HG03060 (cell line): ENCODE measurements at regions not wholly inside any gene's neighbourhood (a gene's known extent, or its start where the extent isn't known, plus 50 kb on each side); places are given as distances from the start of the nearest gene placed in this dataset.
A peak's percentile ranks its signal among the peaks of the same experiment; 100 is the strongest.

Experiments
- ATAC-seq: cut with Tn5 transposase; IDR thresholded peaks from one replicate; pipeline ENCODE4 v1.9.1; 2021; ENCODE audit warnings: low read depth, moderate number of reproducible peaks; ENCODE audit not compliant: unreplicated experiment

DNA sequence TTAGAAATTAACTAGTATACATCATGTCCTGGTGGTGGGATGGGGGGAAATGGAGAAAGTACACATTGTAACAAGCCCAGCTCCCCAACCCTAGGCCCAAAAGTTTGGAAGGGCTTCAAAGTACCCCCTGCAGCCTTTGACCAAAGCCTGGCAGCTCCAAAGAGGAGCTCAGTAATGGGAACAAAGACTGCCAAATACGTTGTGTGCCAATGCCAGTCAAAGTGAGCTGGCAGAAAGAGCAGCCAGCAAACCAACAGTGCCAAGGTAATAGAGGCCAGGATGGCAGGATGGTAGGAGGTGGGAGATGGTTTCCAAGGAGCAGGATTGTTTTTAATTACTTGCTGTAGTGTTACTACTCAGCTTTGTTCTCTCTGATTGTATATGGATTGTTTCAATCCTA, 248.3 kb downstream of the COX7C start:
- ATAC-seq, result no peak

DNA sequence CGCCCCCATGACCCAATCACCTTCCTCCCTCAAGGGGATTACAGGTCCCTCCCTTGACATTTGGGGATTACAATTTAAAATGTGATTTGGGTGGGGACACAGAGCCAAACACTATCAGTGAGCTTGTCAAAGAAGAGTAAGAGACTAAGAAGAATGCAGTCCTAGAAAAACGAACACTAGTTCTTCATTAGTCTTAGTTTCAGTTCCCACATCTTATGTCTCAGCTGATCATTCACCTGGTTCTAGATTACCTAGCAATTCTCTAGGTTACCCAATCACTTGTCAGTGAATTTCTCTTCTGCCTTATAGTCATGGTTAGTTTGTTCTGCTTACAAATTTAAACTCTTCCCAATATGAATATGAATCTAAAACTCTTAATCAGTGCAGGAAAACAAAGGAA, 251.5 kb downstream of the COX7C start:
- ATAC-seq, result no peak

DNA sequence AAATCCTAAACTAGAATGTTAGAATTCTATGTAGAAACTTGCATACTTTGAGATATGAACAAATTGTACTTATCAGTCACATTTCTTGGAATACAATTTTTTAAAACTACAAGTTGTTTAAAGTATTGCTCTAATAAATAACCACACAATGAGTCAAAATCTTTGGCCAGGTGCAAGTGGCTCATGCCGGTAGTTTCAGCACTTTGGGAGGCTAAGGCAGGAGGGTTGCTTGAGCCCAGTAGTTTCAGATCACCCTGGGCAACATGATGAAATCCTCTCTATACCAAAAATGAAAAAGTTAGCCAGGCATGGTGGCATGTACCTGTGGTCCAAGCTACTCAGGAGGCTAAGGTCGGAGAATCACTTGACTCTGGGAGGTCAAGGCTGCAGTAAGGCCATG, 257.8 kb downstream of the COX7C start:
- no peak for ATAC-seq

DNA sequence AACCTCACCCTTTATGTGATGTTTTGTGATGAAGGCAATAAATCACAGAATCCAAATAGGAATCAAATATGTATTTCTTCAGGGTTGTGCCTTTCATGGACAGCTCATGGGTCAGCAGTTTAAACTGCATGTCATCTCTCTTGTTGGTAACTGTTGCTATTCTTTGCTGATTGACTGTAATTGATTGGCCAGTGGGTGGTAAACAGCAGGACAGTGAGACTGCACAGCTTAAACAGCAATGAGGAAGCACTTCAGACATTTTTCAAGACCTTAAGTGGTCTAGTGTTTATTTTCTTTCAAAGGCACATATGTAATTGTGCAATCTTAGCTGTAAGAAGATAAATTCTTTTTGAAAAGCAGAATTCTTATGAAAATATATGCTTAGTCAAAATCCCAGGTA, 260.5 kb downstream of the COX7C start:
- no peak for ATAC-seq

DNA sequence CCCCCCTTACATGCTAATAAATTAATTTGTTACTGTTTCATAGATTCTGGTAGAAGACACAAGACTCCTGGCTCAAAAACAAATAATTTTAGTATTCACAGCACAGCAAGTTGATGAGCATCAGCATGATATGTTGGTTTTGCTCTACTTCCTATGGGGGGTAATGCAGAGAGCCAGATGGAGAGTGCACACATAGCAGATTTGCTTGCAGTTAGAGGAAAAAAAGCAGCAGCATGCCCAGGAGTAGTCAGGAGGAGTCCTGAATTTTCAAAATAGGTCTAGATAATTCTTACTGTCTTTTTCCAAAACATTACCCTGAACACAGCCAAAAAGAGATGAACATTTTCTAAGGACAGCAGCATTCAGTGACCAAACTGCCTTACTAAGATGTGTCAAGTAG, 261.3 kb downstream of the COX7C start:
- ATAC-seq, result no peak

DNA sequence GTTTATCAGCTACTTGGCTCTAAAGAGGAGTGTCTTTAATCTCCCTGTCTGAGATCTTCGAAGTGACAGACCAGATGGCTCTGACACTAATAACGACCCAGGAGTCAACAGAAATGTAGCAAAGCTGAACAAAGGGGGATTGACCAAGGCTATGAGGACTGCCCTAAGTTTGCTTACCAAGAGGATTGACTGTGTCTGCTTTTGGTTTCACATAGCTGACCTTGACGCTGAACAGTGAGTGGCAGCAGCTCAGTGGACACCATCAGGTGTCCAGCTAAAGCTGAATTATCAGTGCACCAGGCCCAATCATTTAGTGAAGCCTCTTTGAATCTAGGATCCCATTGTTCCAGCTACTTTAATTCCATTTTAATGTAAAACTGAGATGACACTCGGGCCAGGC, 262.6 kb downstream of the COX7C start:
- no peak for ATAC-seq

DNA sequence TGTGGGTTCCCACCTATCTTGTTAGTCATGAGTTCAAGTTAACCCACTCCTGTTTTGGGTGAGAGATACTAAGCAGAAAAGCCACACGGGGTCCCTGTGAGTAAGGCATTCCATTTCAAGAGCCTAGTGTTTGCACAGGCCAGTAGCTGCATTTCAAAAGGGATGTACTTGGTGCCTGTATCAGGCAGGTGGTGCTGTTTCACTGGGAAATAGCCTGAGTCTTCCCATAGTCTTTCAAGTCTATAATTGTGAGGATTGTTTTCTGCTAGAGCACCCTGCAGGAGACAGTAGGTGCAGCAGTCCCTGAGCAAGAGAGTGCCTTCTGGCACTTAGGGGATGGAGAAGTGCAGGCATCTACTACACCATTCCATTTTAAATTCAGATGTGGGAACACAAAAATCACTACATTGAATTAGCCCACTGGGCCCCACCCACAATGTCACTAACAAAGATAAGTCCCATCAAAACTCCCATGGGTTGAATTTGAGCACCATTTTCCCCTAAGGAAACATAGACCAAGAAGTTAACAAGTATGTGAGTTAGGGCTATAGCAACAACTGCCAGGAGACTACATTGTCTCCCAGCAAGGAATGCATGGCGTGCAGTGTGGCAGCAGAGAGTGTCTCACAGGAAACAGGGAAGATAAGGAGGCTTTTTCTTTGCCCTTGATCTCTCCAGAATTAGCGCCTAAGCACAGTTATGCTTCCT, 263.2 kb downstream of the COX7C start:
- peak; percentile 96 for ATAC-seq

DNA sequence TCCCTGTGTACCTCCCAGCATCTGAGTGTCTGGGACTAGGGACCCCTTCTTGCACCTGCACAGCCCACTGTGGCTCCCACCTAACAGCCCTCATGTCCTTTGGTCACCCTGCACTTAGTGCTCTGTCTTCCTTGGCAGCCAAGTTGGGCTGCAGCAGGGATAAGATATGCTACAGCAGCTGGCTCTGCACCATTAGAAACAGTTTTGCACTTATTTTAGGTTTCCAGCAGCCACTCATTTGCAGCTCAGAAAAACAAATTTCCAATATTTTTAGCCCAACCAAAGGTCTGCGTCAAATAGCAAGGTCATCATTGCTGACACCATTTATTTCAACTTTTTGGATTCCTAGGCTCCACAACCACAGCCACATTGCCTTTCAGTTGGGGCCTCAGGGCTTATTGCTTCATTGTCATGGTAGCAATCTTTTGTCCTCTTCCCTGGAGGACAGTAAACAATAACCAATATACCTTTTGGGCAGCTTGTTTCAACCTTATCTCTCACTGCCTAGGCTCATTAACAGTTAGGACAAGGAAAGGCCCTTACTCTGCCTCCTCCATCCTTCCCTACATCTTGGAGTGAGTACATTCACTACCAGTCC, 263.9 kb downstream of the COX7C start:
- ATAC-seq, result no peak

DNA sequence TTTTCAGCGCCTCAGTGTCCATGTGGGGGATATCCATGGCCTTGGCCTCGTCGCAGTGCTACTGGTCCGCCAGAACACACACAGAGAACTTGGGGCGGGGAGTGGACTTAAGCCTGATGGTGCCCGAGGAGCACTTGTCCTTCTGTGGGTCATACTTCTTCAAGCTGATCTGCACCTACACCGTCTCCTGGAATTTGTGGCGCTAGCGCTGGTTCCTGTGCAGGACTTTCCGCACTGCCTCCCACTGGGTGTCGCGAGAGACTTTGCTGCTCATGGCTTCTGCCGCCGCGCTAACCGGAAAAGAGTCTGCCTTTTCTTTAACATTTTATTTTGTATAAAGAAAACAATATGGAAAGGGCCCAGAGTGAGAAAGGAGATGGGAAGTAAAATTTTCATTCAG, 266.9 kb downstream of the COX7C start:
- ATAC-seq, result no peak

DNA sequence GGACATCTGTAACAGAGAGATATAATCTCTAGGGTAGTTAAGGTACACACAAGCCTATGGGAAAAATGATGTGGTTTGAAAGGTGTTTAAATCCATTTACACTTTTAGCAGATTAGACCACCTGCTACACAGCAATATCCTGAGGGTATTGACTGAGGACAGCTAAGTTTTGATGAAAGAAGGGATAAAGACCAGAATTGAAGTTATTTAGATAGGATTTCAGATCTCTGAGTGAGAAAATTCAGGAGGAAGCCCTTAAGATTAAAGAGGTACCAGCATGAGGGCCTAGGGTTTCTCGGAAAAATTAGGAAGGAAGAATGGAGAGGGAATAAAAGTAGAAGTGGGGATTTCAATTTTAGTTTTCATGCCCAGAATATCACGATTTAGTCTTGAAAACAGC, 267.3 kb downstream of the COX7C start:
- ATAC-seq, result no peak

DNA sequence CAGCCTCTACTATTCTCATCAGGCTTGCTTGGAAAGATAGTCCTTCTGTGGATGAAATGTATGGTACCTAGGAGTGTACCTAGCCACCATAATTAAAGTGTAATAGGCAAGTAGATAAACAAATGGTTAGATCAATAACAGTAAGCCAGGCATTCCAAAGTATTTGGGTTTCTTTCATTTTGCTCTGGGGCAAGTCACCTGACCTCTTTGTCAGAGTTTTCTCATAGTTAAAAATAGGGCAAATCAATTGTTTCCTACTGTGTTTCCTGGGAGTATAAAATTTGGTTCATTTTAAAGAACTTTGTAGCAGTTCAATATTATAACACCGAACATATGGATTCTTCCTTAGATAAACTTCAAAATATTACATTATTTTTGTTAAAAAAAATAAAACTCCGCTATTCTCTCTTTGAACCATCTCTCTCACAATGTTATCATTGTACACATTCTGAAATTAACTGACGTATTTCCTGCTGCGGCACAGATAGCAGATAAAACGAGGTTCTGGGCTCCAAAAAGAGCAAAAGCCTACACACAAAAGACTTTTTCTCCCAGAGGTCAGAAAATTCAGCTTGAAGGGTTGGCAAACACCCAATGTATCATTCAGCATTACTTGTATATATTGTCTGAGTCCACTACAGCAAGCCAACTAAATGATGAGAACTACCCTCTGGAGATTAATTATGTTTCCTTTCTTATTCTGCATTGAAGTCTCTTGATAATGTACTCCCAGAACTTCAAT, 267.9 kb downstream of the COX7C start:
- no peak for ATAC-seq

DNA sequence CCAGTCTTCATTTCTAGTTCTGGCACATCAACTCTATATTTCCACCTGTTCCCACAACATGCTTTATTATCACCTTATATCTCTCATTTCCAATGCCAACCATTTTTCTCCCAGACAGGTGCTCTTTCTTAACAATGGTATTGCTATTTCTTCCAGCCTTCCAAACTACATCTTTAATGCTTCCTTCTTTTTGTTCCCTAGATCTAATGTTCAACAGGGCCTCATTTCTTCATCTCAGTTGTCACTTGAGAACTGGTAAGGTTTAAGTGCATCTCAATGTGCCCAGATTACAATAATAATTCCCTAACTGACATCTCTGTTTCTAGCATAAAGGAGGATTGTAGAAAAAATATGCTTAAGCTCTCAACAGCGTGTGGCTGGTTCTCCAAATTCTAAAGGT, 272.6 kb downstream of the COX7C start:
- no peak for ATAC-seq

DNA sequence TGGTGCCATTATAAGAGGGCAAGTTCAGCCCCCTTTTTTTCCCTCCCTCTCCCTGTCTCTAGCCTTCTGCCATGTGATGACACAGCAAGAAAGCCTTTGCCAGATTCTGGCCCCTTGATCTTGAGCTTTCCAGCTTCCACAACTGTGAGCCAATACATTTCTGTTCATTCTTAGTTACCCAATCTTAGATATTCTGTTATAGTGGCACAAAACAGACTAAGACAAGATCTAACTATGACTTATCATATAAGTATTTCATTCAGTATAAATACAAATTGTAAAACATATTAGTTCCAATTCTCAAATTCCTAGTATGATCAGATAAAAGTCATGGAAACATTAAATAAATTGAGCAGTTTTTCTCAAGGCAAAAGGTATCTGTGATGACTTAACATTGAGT, 276.3 kb downstream of the COX7C start:
- ATAC-seq, result no peak

DNA sequence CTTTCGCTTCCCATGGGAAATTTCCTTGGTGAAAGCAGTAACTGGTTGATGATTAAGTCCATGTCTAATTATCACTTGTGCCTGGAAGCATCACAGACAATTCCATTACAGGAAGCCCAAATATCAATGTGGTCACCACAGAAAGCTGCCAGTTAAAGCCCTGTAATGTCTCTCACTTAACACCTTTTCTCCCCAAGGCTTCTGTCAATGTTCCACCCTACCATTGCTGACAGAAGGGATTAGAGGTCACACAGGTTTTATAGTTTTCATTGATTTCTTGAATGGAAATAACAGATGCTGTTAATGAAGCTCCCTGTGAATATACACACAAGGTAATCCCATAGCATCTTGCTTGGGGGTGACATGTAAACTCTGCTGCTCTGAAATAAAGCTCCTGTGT, 279.2 kb downstream of the COX7C start:
- no peak for ATAC-seq

DNA sequence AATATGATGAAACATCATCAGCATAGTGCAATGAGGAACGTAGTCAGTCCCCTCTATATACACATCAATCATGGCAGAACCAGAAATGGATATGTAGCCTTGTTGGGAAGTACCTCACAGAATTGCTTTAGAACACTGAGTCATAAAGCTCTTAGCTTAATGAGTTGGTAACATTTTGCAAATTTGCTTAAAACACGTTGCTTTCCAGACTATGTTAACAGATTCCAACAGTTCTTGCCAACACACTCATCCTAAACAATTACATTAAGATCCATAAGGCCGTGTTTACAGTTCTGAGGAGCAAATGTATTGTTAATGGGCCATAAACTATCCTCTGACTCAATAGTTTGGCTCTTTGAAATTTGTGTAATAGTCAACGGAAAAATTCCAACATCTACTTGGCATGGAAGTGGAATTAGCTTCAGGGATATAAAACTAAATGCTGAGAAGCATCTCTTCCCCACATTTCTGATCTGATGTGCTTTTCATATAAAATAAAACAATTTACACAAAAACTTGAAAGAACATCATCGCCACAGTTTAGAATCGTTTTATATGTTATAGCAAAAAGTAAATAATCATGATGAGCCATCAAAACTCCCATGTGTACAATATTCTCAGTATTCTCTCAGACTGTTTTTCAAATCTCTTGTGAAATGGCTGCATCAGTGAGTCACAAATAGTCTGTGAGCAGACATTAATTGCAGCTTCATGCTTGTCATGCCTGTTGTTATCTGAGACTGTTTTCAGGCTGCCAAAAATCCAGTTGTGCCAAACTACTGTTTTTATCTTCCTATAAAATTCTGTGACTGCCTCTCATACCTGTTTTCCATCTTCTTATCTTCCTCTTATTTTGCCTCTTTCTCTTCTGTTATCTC, 291.9 kb downstream of the COX7C start:
- no peak for ATAC-seq

DNA sequence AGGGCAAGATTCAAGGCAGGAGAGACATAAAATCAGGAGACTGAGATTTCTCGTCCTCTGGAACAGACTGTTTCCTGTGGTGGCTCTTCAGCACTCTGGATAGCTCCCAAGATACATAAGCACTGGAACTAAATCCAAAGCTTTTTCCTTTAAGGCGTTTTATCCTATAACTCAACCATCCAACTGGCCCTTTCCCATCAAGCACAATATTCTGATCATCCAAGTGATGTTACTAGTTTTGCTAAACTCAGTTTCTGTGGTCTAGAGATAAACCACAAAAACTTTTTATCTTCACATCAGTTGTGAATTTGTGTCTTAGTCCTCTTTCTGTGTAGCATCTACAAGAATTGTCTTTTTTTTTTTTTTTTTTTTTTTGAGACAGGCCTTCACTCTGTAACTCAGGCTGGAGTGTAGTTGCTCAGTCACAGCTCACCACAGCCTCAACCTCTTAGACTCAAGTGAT, 299.4 kb downstream of the COX7C start:
- ATAC-seq, result no peak

DNA sequence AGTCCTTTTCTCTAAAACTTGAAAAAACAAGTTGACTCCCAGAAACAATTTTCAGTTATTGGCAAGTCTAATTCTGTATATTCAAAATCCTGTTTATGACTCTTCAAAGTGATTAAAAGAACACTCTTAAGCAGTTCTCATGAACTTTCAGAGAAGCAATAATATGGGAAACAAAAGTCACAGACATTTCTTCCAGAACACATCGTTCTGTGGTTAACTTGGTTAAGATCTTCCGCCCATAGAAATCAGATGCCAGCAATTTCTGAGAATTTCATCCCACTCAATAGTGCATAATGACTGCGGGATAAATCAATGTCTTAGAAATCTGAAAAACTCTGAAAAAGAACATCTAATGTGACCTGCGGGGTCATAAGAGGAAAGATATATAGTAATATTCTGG, 300.5 kb downstream of the COX7C start:
- no peak for ATAC-seq

DNA sequence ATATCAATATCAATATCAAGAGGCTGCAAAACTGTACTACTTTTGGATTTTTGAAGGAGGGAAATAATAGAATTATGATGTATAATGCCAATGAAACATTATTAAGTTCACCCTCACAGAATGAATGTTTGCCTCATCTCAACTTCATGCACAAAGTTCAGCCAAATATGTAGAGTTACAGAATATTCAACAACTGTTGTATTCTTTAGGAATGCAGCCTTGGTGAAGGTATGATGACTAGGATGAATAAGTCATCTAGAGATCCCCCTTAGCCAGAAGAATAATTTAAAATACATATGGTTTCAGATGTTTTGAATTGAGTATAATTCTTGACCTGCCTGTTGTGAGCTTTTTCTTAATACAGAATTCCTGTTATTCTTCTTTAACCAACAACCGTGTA, 308.3 kb downstream of the COX7C start:
- no peak for ATAC-seq

DNA sequence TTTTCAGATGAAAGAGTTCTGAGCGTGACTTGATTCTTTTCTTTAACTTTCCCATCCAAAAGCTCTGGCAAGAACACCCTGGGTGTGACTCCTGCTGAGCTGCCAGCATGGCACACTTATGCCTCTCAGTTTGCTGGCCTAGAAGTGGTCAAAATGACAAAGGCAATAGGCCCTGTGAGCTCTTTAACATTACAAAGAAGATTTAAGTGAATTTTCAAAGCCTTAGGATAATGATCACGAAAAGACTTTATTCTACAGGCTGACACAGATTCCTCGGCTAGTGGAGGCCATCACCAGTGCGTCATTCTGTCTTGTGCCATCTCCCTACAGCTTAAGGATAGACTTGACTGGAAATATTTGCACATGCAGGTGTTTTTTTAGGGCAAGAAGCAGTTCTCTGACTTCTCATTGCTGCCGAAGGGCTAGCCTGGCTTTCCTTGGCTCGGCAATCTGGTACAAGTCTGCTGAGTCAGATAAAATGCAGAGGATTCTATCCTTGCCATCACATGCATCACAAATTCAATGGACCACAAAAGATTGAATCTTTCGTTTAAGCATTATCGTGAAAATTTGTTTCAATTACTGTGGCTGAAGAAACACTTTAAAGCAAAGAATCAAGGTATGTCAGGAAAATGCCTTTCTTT, 311.5 kb downstream of the COX7C start:
- ATAC-seq, result no peak

DNA sequence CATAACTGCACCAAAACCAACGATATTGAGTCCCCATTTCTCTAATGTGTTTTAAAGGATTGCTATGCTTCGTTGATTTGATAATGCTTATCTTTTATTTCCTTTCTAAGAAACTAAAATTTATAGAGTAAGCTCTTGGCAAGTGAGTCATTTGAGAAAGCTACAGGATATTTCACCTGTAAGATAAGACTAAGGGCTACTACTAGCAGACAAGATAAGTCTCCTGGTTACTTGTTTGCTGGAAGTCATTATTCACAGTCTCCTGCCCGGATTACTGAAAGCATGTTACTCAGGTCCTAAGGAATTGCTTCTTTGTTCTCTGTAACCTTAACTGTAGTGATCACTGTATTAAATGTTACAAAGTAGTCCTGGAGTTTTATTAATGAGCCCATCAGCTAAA, 315.9 kb upstream of the RASA1 start:
- ATAC-seq, result no peak
